GM21390 (cell line): ENCODE measurements at regions not wholly inside any gene's neighbourhood (a gene's known extent, or its start where the extent isn't known, plus 50 kb on each side); places are given as distances from the start of the nearest gene placed in this dataset.
"Not testable (repeated sequence)": the region's sequence is repeated elsewhere in the genome, so short reads cannot be mapped to it uniquely, and the experiment has no call there.

ENCODE experiments used
- ATAC-seq: cut with Tn5 transposase; IDR thresholded peaks from one replicate; pipeline ENCODE4 v1.9.1; 2021; ENCODE audit not compliant: unreplicated experiment

GRCh38 chrX:118254611-118255010, 91.3 kb upstream of the WDR44 start:
- ATAC-seq, result peak; percentile 61

GRCh38 chrX:118255921-118256320, 90.0 kb upstream of the WDR44 start:
- ATAC-seq, result no peak

- no peak for ATAC-seq
Measured at GRCh38 chrX:118257781-118258180, 88.1 kb upstream of the WDR44 start.

- no peak for ATAC-seq
Measured at GRCh38 chrX:118259213-118259612, 86.7 kb upstream of the WDR44 start.

GRCh38 chrX:118261151-118261550, 84.8 kb upstream of the WDR44 start:
- no peak for ATAC-seq

GRCh38 chrX:118271775-118272174, 74.1 kb upstream of the WDR44 start:
- ATAC-seq, result no peak

GRCh38 chrX:118272242-118272641, 73.7 kb upstream of the WDR44 start:
- no peak for ATAC-seq

- no peak for ATAC-seq
Measured at GRCh38 chrX:118286066-118286762, 59.7 kb upstream of the WDR44 start.

GRCh38 chrX:118295818-118296217, 50.1 kb upstream of the WDR44 start:
- ATAC-seq, result not testable (repeated sequence)
